ENCODE measurements at regions not wholly inside any gene's neighbourhood (a gene's known extent, or its start where the extent isn't known, plus 50 kb on each side); places are given as distances from the start of the nearest gene placed in this dataset.

DNA sequence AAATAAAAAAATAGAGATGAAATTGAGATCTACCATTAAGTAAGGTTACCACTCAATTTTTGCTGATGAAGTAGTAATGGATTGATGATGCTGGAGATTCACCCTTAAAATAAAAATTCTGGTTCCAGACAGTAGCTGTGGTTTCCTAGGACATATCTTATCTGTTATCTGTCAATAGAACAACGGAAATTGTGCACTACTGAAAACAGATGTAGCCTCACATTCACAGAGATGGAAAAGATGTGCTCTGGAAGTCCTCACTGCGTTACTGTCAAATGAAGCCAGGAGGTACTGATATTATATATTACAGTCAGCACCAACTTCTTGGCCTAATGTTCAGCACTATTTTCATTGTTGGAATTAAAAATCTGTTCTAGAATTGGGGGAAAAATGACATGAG, 154.0 kb downstream of the SLC24A2 start (continued):
- TF ChIP-seq SREBF2 (IDR thresholded peaks at IDR 0.05; ENCODE audit: low read length) (no peak), TCF7 (IDR thresholded peaks at IDR 0.05; ENCODE audit: borderline replicate concordance) (no peak), SIN3A (IDR thresholded peaks at IDR 0.05; ENCODE audit: low read depth, low read length) (no peak), POU2F2 (IDR thresholded peaks at IDR 0.05; ENCODE audit: borderline replicate concordance, low read depth, low read length) (no peak), RELA (IDR thresholded peaks at IDR 0.05; ENCODE audit: borderline replicate concordance, partially characterized antibody) (no peak), EGR1 (IDR thresholded peaks at IDR 0.05; ENCODE audit: borderline replicate concordance in 1 of 2, low read depth in 2 of 2, low read length in 2 of 2) (no peak), ZNF622 (IDR thresholded peaks at IDR 0.05) (no peak), GATAD2B (conservative IDR thresholded peaks at IDR 0.05; ENCODE audit: low read depth) (no peak)
- TF ChIP-seq, protein P1, sequence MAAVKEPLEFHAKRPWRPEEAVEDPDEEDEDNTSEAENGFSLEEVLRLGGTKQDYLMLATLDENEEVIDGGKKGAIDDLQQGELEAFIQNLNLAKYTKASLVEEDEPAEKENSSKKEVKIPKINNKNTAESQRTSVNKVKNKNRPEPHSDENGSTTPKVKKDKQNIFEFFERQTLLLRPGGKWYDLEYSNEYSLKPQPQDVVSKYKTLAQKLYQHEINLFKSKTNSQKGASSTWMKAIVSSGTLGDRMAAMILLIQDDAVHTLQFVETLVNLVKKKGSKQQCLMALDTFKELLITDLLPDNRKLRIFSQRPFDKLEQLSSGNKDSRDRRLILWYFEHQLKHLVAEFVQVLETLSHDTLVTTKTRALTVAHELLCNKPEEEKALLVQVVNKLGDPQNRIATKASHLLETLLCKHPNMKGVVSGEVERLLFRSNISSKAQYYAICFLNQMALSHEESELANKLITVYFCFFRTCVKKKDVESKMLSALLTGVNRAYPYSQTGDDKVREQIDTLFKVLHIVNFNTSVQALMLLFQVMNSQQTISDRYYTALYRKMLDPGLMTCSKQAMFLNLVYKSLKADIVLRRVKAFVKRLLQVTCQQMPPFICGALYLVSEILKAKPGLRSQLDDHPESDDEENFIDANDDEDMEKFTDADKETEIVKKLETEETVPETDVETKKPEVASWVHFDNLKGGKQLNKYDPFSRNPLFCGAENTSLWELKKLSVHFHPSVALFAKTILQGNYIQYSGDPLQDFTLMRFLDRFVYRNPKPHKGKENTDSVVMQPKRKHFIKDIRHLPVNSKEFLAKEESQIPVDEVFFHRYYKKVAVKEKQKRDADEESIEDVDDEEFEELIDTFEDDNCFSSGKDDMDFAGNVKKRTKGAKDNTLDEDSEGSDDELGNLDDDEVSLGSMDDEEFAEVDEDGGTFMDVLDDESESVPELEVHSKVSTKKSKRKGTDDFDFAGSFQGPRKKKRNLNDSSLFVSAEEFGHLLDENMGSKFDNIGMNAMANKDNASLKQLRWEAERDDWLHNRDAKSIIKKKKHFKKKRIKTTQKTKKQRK (IDR thresholded peaks at IDR 0.05; ENCODE audit: low read depth, low read length): no peak

DNA sequence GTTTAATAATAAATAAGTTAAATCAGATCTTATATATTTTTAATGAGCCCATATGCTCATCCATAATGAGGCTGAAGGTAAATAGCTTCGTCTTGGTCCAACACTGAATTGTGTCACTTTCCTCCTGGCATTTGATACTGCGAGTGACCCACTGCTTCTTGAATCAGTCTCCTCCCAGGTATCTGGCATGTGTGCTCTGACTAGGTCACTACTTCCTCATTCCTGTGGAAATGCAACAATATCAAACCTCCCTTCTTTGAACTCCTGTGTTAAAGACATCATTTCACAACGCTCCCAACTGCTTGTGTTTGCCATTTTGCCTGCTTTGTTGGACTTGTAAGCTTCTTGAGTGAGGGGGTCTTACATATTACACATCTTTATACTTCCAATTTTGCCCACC, 157.7 kb downstream of the SLC24A2 start:
- ChIA-PET CTCF (no interaction called here), RAD21 (ENCODE audit: unreplicated experiment) (no interaction called here), SMC1A (ENCODE audit: uncharacterized antibody, unreplicated experiment) (no interaction called here), POLR2A (no interaction called here)
- 11% methylated on average over 3 of the region's 3 CpGs for WGBS (ENCODE audit: insufficient coverage, insufficient replicate concordance, low lambda C conversion rate, missing lambda C conversion rate)
- H3K79me2 ChIP-seq (ENCODE audit: control insufficient read depth, insufficient read depth, low read length): no peaks in the 10 kb centered on the region
- intact Hi-C loops (cut with micrococcal nuclease; ENCODE audit: unreplicated experiment): no loop called here
- no peak for DNase-seq (ENCODE audit: low read depth, low spot score)
- no peaks in the 10 kb centered on the region for H3K9me3 ChIP-seq (replicated peaks; ENCODE audit: control insufficient read depth, insufficient read depth, low read length)
- no peaks in the 10 kb centered on the region for H3K4me1 ChIP-seq (ENCODE audit: control insufficient read depth, insufficient read depth, low read length)
- in situ Hi-C loops (cut with MboI): no loop called here
- no peak overlapping the region for H3K4me2 ChIP-seq (ENCODE audit: control insufficient read depth, insufficient read depth)
- no peak overlapping the region for H3K4me3 ChIP-seq
- no peaks in the 10 kb centered on the region for H4K20me1 ChIP-seq (ENCODE audit: control insufficient read depth, insufficient read depth)
- ATAC-seq: no peak
- H3K9ac ChIP-seq (ENCODE audit: control insufficient read depth, insufficient read depth, low read length): no peak overlapping the region
- H3K27me3 ChIP-seq (replicated peaks in 1 of 2; ENCODE audit: control insufficient read depth in 2 of 2, insufficient read depth in 2 of 2, low read length in 1 of 2): no peaks in the 10 kb centered on the region
- H3K27ac ChIP-seq (ENCODE audit: control insufficient read depth, insufficient read depth): no peak overlapping the region
- H2AFZ ChIP-seq (ENCODE audit: control insufficient read depth, low read depth, low read length): no peak overlapping the region
- no peak for FAIRE-seq
- no peaks in the 10 kb centered on the region for H3K36me3 ChIP-seq (ENCODE audit: control insufficient read depth in 2 of 2, insufficient read depth in 2 of 2, low read length in 1 of 2)
- BruUV-seq (replicated peaks): no TSS peak
- TF ChIP-seq POLR2AphosphoS2 (IDR thresholded peaks at IDR 0.05; ENCODE audit: low read depth, low read length): no peak
- TF ChIP-seq SMAD5 (IDR thresholded peaks at IDR 0.05; ENCODE audit: low read depth): no peak
- TF ChIP-seq CHD1 (IDR thresholded peaks at IDR 0.05; ENCODE audit: low read depth, low read length): no peak
- no peak for TF ChIP-seq EED (IDR thresholded peaks at IDR 0.05; ENCODE audit: low read depth)
- TF ChIP-seq RCOR1 (conservative IDR thresholded peaks at IDR 0.05; ENCODE audit: low read depth, low read length): no peak
- no peak for TF ChIP-seq RELA (IDR thresholded peaks at IDR 0.05; ENCODE audit: borderline replicate concordance, partially characterized antibody)
- no peak for TF ChIP-seq BRCA1 (IDR thresholded peaks at IDR 0.05; ENCODE audit: low read depth, low read length)
- TF ChIP-seq ATF7 (IDR thresholded peaks at IDR 0.05; ENCODE audit: low read depth): no peak
- TF ChIP-seq, protein P2, sequence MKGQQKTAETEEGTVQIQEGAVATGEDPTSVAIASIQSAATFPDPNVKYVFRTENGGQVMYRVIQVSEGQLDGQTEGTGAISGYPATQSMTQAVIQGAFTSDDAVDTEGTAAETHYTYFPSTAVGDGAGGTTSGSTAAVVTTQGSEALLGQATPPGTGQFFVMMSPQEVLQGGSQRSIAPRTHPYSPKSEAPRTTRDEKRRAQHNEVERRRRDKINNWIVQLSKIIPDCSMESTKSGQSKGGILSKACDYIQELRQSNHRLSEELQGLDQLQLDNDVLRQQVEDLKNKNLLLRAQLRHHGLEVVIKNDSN (IDR thresholded peaks at IDR 0.05; ENCODE audit: borderline replicate concordance, extremely low read length, insufficient read depth, low read depth, low read length): no peak
- TF ChIP-seq RFX5 (IDR thresholded peaks at IDR 0.05; ENCODE audit: low read depth, low read length): no peak
- TF ChIP-seq, protein P3, sequence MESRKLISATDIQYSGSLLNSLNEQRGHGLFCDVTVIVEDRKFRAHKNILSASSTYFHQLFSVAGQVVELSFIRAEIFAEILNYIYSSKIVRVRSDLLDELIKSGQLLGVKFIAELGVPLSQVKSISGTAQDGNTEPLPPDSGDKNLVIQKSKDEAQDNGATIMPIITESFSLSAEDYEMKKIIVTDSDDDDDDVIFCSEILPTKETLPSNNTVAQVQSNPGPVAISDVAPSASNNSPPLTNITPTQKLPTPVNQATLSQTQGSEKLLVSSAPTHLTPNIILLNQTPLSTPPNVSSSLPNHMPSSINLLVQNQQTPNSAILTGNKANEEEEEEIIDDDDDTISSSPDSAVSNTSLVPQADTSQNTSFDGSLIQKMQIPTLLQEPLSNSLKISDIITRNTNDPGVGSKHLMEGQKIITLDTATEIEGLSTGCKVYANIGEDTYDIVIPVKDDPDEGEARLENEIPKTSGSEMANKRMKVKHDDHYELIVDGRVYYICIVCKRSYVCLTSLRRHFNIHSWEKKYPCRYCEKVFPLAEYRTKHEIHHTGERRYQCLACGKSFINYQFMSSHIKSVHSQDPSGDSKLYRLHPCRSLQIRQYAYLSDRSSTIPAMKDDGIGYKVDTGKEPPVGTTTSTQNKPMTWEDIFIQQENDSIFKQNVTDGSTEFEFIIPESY (IDR thresholded peaks at IDR 0.05): no peak
- TF ChIP-seq ZBED1 (IDR thresholded peaks at IDR 0.05; ENCODE audit: borderline replicate concordance): no peak
- TF ChIP-seq NR2F1 (conservative IDR thresholded peaks at IDR 0.05): no peak
- no peak for TF ChIP-seq ZNF622 (IDR thresholded peaks at IDR 0.05)
- TF ChIP-seq EGR1 (IDR thresholded peaks at IDR 0.05; ENCODE audit: borderline replicate concordance in 1 of 2, low read depth in 2 of 2, low read length in 2 of 2): no peak
